ENCODE measurements at regions not wholly inside any gene's neighbourhood (a gene's known extent, or its start where the extent isn't known, plus 50 kb on each side); places are given as distances from the start of the nearest gene placed in this dataset.

- intact Hi-C loops (cut with micrococcal nuclease) = no loop called here
- CTCF ChIA-PET = interaction anchor here (1.1 kb wide), 1 partner anchor 11 kb away, joined by 3 read pairs; no protein-coding TSS in a partner anchor
- no peak for TF ChIP-seq JUN (IDR thresholded peaks at IDR 0.05; ENCODE audit: borderline replicate concordance, insufficient read depth, insufficient read length, low read depth)
- no peak for TF ChIP-seq MAX (IDR thresholded peaks at IDR 0.05; ENCODE audit: insufficient read depth, insufficient read length)
- no peak for TF ChIP-seq MYC (IDR thresholded peaks at IDR 0.05; ENCODE audit: low read depth, low read length)
- TF ChIP-seq POLR2A (IDR thresholded peaks at IDR 0.05; ENCODE audit: low read depth, low read length) = no peak
- no peak for TF ChIP-seq EZH2 (IDR thresholded peaks at IDR 0.05; ENCODE audit: borderline replicate concordance, low read depth, low read length, severe bottlenecking)
- TF ChIP-seq FOS (IDR thresholded peaks at IDR 0.05; ENCODE audit: borderline replicate concordance, insufficient read depth, low read length) = no peak
- TF ChIP-seq POLR2AphosphoS5 (IDR thresholded peaks at IDR 0.05; ENCODE audit: insufficient read depth, low read depth, low read length) = no peak
- no peak for TF ChIP-seq GATA2 (IDR thresholded peaks at IDR 0.05; ENCODE audit: insufficient read depth, insufficient read length, low read depth, low read length)
- no peak for TF ChIP-seq CTCF (IDR thresholded peaks at IDR 0.05; ENCODE audit: extremely low read depth in 1 of 2, insufficient read depth in 1 of 2, low read depth in 1 of 2, low read length in 2 of 2)
Observed at GRCh38 chr9:31248156-31248555, 1136.3 kb upstream of the ACO1 start.

More at GRCh38 chr9:31248156-31248555, 1136.3 kb upstream of the ACO1 start:
- POLR2A ChIA-PET = no interaction called here
- no peaks in the 10 kb centered on the region for H3K4me1 ChIP-seq (ENCODE audit: control insufficient read depth, extremely low read depth, insufficient read depth, low read length)
- DNase-seq (ENCODE audit: low read depth, low spot score) (no peak), FAIRE-seq (no peak)
- no peaks in the 10 kb centered on the region for H3K36me3 ChIP-seq (ENCODE audit: control insufficient read depth in 2 of 2, extremely low read depth in 1 of 2, insufficient read depth in 2 of 2, low read length in 2 of 2)
- no peak overlapping the region for H3K9ac ChIP-seq (replicated peaks; ENCODE audit: extremely low read depth, insufficient read depth, low read length)
- H3K79me2 ChIP-seq (ENCODE audit: control insufficient read depth, insufficient read depth, low read length) = no peaks in the 10 kb centered on the region
- H3K4me2 ChIP-seq (ENCODE audit: insufficient read depth, low read length) = no peak overlapping the region
- H2AFZ ChIP-seq (ENCODE audit: low read depth, low read length) = no peak overlapping the region
- BruUV-seq (replicated peaks) = no TSS peak
- no peaks in the 10 kb centered on the region for H3K9me1 ChIP-seq (replicated peaks; ENCODE audit: control insufficient read depth, extremely low read depth, insufficient read depth, low read length)
- dilution Hi-C loops (cut with MboI; ENCODE audit: extremely low pct_ligation_motif_present, low sequenced_read_pairs) = no loop called here
- H3K4me3 ChIP-seq (replicated peaks in 1 of 3; ENCODE audit: insufficient read depth in 1 of 3, low read depth in 1 of 3, low read length in 3 of 3) = no peak overlapping the region
- H3K9me3 ChIP-seq (replicated peaks; ENCODE audit: control insufficient read depth, insufficient read depth, low read length) = no peaks in the 10 kb centered on the region
- H3K27ac ChIP-seq (ENCODE audit: insufficient read depth, low read depth, low read length) = no peak overlapping the region
- H3K27me3 ChIP-seq (ENCODE audit: control insufficient read depth in 2 of 2, insufficient read depth in 2 of 2, low read length in 2 of 2) = no peaks in the 10 kb centered on the region
- no peaks in the 10 kb centered on the region for H4K20me1 ChIP-seq (replicated peaks; ENCODE audit: control insufficient read depth, extremely low read depth, insufficient read depth, low read length)
